Ovary (tissue), 7 donors: ENCODE measurements at regions not wholly inside any gene's neighbourhood (a gene's known extent, or its start where the extent isn't known, plus 50 kb on each side); places are given as distances from the start of the nearest gene placed in this dataset.

Experiments
- DNase-seq, 5 donors: peaks; one replicate each; pipeline ENCODE4 v3.0.0-alpha.2; 2019 to 2020
- H3K27ac ChIP-seq, 2 donors: fragments of 200-600 bp; one replicate each; pipeline versions ENCODE4 v1.5.1 to v1.8.0; 2019 to 2022
- H3K27me3 ChIP-seq: fragments of 200-600 bp; one replicate; pipeline ENCODE4 v1.8.0; 2022
- H3K36me3 ChIP-seq: fragments of 200-600 bp; sonication (generic); one replicate; pipeline ENCODE4 v1.5.1; 2019
- H3K4me1 ChIP-seq: one replicate; pipeline ENCODE4 v1.8.1; 2013; ENCODE audit warnings: mild to moderate bottlenecking, moderate library complexity; ENCODE audit not compliant: insufficient read depth
- H3K4me3 ChIP-seq: fragments of 200-600 bp; sonication (generic); one replicate; pipeline ENCODE4 v1.5.1; 2017
- H3K9me3 ChIP-seq, 2 donors: fragments of 200-600 bp in 1 of 2; sonication (generic) in 1 of 2; one replicate each; pipeline versions ENCODE4 v1.5.1 to v1.8.1; 2013 to 2019; ENCODE audit warnings: mild to moderate bottlenecking in 1 of 2, moderate library complexity in 1 of 2
- CTCF ChIP-seq, 3 donors: fragments of 450-650 bp in 2 of 3; fragments of 200-600 bp in 1 of 3; IDR thresholded peaks; one replicate each; pipeline versions ENCODE4 v1.5.1 to v1.8.0; 2016 to 2022; ENCODE audit warnings: antibody characterized with exemption in 3 of 3, mild to moderate bottlenecking in 1 of 3
- EP300 ChIP-seq: sonication (generic); formaldehyde crosslinking; IDR thresholded peaks from one replicate; pipeline ENCODE4 v1.6.1; 2017; ENCODE audit warnings: antibody characterized with exemption
- POLR2A ChIP-seq: fragments of 450-650 bp; IDR thresholded peaks from one replicate; pipeline ENCODE4 v1.6.1; 2017; ENCODE audit warnings: antibody characterized with exemption, mild to moderate bottlenecking, moderate library complexity
- WGBS, 3 donors: extraction: QIAGEN DNeasy Blood & Tissue Kit in 1 of 3; methylation state at CpG; one replicate each; pipeline versions ENCODE4 v1.1.5 to v1.1.7; 2013 to 2017; 5-methylcytosine and 5-hydroxymethylcytosine counted together
- intact Hi-C, 4 donors: fragments of 100-400 bp; cut with DNase I; formaldehyde crosslinking; loops; one replicate each; pipeline versions ENCODE4 v1.11.0 to v1.15.1; 2022 to 2023
- donor health status: DM: no; HTN: no; CAD: no; lungs with moderate emphysema.
- donor health status: DM: no; HTN: no; CAD: no.
- donor health status: Bipolar disorder and iron deficiency.
- donor health status: DM: no; HTN: no; CAD: no.
- donor health status: DM: yes; HTN: yes; CAD: no.

DNA sequence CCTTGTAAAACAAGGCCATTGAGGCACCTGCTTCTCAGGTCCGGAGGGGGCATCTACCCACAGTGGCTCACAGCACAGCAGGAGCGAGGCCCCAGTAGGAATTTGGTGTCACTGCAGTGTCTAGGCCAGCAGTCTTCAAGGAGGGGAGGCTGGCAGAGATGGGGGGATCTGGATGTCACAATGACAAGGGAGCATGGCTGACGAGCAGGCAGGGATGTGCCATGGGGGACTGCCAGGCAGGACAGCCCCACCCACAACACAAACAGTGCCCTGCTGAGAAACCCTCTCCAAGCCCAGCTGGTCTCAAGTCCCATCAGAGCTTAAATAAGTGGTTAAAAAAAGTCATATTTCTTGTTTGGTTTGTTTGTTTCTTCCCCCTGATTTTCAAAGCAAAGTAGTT, 121.0 kb upstream of the ZNF716 start:
- H3K27me3 ChIP-seq, result no peaks in the 10 kb centered on the region
- 58 to 66% (median 62%) methylated on average over 3 of the region's 3 CpGs for WGBS, 3 donors
- TF ChIP-seq POLR2A (no peak), EP300 (no peak)
- no peaks in the 10 kb centered on the region for H3K9me3 ChIP-seq
- no peaks in the 10 kb centered on the region for H3K36me3 ChIP-seq
- intact Hi-C loops, result no loop called here
- no peaks in the 10 kb centered on the region for H3K4me1 ChIP-seq
- H3K27ac ChIP-seq, result no peak overlapping the region
- H3K4me3 ChIP-seq, result no peak overlapping the region
- DNase-seq, result no peak

DNA sequence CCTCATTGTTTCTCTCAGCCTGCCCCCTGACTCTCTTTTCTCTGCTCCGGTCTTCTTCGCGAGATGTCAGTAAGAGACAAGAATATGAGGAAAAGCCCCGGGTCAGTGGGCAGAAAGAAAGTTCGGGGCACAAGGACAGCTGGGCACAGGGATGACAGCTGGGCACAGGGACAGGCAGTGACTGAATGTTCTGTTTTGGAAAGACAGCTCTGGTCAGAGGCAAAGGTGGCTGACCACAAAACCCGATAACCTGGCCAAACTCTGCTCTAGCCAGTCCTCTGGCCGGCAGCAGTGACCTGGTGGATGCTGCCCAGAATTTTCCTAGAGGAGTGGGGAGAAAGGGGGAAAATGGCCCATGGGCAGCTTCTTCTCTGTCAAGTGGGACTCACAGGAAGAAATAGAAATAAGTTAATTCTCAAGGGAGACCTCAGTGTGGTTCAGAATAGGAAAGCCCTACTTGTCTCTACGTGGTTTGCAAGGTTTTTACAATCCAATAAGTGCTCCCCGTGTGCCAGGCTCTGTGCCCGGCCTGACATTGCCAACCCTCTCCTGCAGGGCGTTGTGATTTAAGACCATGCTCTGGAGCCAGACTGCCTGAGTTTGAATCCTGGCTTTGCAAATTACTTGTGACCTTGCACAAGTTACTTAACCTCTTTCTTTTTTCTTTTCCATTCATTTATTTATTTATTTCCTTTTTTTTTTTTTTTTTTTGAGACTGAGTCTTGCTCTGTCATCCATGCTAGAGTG, 110.6 kb upstream of the ZNF716 start:
- no peaks in the 10 kb centered on the region for H3K9me3 ChIP-seq
- H3K27me3 ChIP-seq, result no peaks in the 10 kb centered on the region
- intact Hi-C loops, result no loop called here
- TF ChIP-seq EP300 (no peak), CTCF (IDR thresholded peaks at IDR 0.05) (no peak), POLR2A (no peak)
- no peaks in the 10 kb centered on the region for H3K4me1 ChIP-seq
- no peak overlapping the region for H3K4me3 ChIP-seq
- H3K27ac ChIP-seq, result no peak overlapping the region
- no peaks in the 10 kb centered on the region for H3K36me3 ChIP-seq
- 64 to 72% (median 64%) methylated on average over 11 of the region's 11 CpGs for WGBS, 3 donors
- DNase-seq, result no peak

DNA sequence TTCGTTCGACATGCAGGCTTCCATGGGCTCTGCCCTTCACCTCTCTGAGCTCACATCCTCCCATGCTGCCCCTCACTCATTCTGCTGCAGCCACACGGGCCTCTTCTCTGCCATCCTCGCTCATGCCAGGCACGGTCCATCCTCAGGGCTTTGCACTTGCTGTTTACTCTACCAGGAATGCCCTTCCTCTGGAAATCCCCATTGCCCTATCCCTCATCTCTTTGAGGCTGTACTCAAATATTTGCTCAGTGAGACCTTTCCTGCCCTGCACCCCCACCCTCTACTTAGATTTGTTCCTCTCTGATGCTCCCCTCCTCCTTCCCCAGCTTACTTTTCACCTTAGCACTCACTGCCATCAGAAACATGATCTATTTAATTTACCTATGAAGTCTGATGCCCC, 107.0 kb upstream of the ZNF716 start:
- no peak overlapping the region for H3K4me3 ChIP-seq
- no peaks in the 10 kb centered on the region for H3K9me3 ChIP-seq
- no peak overlapping the region for H3K27ac ChIP-seq
- 84 to 86% (median 86%) methylated on average over 5 of the region's 5 CpGs for WGBS, 3 donors
- H3K4me1 ChIP-seq, result no peaks in the 10 kb centered on the region
- H3K36me3 ChIP-seq, result no peaks in the 10 kb centered on the region
- intact Hi-C loops, result no loop called here
- DNase-seq, result no peak
- no peak for TF ChIP-seq POLR2A
- TF ChIP-seq EP300, result no peak
- TF ChIP-seq CTCF (IDR thresholded peaks at IDR 0.05), result no peak
- no peaks in the 10 kb centered on the region for H3K27me3 ChIP-seq

- intact Hi-C loops, result no loop called here
- no peak overlapping the region for H3K27ac ChIP-seq
These were observed 105.9 kb upstream of the ZNF716 start for GRCh38 chr7:57343901-57344622.

More at GRCh38 chr7:57343901-57344622, 105.9 kb upstream of the ZNF716 start:
- Histone ChIP-seq H3K36me3 (no peaks in the 10 kb centered on the region), H3K27me3 (no peaks in the 10 kb centered on the region), H3K9me3 (no peaks in the 10 kb centered on the region), H3K4me3 (no peak overlapping the region), H3K4me1 (no peaks in the 10 kb centered on the region)
- DNase-seq, result no peak
- WGBS, 3 donors, result 67 to 75% (median 70%) methylated on average over 15 of the region's 15 CpGs
- no peak for TF ChIP-seq POLR2A
- TF ChIP-seq EP300, result no peak
- no peak for TF ChIP-seq CTCF (IDR thresholded peaks at IDR 0.05)
